IPS-NIHi7 (cell line): ENCODE measurements at regions not wholly inside any gene's neighbourhood (a gene's known extent, or its start where the extent isn't known, plus 50 kb on each side); places are given as distances from the start of the nearest gene placed in this dataset.
"Not testable (repeated sequence)": the region's sequence is repeated elsewhere in the genome, so short reads cannot be mapped to it uniquely, and the experiment has no call there.

Source experiments
- DNase-seq: peaks from one replicate; pipeline ENCODE4 v3.0.0; 2012; ENCODE audit warnings: mixed read lengths; ENCODE audit errors: extremely low spot score

DNA sequence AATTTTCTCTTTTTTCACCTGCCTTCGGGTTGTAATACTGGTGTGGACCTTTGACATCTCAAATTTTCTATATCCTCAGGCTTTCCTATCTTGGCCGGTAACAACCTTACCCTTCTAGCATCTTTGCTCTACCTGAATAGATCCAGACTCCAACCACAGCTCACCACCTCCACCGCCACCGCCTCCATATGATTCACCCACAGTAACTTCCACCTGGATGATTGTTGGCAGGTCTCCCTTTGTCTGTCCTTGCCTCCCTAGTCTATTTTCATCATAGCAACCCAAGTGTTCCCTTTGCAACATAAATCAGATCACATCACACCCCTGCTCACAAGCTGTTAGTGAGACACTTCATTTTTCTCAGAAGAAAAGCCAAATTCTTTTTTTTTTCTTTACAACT is 525.8 kb upstream of the POU3F2 start:
- DNase-seq, result no peak

DNA sequence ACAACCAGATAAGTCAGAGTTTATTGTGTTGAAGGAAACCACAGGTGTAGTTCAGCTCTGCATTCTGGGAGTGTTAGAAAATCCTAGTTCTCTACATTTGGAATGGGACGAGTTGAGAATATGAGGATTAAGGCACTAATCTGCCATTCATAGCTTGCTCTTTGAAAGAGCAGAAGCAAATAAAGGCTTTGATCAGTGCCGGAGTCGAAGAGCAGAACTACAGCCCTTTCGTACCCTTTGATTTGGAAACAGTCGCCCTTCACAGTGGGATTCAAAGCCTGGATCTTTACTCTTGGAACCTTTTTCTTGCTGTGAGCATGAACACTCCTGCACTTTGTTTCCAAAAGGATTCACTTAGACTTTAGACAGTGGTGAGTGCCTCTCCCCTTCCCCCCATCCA is 523.9 kb upstream of the POU3F2 start:
- no peak for DNase-seq

GRCh38 chr6:98323605-98324004 is 510.8 kb upstream of the POU3F2 start:
- DNase-seq, result no peak

DNA sequence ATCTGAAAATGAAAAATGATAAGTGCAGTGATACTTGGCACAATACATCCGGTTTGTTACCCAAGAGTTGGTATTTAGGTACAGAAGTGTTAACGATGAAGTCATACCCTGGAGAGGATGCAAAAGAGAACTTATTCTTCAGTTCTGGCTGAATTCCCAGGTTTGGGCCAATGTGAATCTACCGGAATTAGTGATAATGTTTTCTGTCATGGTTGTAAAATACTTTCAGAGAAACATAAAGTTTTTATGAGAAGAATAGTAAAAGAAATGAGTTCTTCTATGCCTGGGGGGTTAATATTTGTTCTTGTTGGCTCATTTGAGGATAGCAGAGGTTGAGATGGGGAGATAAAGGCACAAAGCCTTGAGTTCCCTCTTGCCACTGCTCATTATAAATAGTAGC is 509.9 kb upstream of the POU3F2 start:
- no peak for DNase-seq

- no peak for DNase-seq
These were observed 509.0 kb upstream of the POU3F2 start for GRCh38 chr6:98325366-98325765.

- no peak for DNase-seq
These were observed 501.1 kb upstream of the POU3F2 start for GRCh38 chr6:98333273-98333672.

- no peak for DNase-seq
These were observed 498.8 kb upstream of the POU3F2 start for GRCh38 chr6:98335594-98335993.

DNA sequence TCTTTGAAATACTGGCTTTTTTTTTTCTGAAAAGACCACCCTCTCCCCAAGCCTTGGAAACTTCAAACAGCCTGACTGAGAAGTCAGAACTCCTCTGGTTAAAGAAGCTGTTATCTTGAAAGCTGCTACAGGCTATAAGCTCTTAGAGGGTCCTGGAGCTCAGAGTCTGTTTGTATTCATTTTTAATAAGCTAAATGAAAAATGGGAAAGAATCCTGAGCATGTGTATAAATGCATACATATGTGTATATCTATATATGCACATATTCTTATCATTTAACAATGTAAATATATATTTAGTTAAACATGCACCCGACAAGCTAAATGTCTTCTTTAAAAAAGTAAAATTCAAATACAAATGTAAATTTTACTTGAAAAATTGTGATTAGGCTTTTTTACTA is 494.9 kb upstream of the POU3F2 start:
- DNase-seq, result no peak

- DNase-seq, result no peak
These were observed 491.4 kb upstream of the POU3F2 start for GRCh38 chr6:98343004-98343403.

DNA sequence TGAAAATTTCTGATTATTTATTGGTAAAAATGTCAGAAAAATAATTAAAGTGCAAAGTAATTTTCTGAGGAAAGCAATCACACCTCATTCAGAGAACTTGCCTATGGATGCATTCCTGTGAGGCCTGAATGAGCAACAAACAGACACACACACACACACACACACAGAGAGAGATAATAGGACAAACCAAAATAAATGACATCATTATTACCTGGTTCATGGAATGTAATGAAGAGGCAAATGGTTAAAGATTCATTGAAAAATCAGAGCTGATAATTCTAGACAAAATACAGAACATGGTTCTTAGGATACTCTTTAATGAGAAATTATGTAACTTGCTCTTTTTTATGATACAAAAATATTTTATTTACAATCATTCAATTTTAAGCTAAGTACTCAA is 490.6 kb upstream of the POU3F2 start:
- DNase-seq, result no peak

DNA sequence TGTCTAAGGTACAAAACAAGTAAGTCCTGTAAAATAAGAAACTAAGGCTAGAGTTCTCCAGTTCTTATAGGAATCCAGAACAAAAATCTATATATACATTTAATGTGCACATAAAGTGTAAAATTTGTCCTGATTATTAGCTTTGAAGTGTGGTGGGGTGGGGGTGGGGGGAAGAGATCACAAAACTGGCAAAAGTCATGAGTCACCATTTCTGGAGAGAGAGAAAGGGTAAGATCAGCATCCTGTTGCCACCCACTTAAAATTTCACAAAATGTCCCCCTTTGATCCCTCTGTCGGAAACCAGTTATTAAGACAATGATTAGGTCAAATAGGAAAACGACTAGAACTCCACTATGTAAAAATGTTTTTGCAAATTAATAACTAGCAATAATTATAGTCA is 482.0 kb upstream of the POU3F2 start:
- DNase-seq, result no peak

- DNase-seq, result no peak
These were observed 476.2 kb upstream of the POU3F2 start for GRCh38 chr6:98358173-98358572.

DNA sequence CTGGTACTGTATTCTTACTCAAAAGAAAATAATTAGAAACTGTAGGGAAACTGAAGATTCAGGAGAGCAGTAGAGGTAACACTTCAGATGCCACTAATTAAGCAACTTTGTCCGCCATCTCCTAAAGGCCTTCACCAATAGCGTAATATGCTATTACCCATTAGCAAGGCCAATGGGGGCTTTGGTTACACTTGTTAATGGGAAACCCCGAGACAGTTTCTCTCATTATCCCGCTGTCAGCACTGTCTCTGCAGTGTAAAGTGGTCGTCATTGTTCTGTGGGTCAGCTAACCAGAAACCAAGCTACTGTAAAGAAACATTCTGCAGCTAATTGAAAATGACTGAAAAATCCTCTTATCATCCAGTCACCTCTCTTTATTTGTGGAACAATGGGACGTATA is 468.0 kb upstream of the POU3F2 start:
- DNase-seq, result no peak

DNA sequence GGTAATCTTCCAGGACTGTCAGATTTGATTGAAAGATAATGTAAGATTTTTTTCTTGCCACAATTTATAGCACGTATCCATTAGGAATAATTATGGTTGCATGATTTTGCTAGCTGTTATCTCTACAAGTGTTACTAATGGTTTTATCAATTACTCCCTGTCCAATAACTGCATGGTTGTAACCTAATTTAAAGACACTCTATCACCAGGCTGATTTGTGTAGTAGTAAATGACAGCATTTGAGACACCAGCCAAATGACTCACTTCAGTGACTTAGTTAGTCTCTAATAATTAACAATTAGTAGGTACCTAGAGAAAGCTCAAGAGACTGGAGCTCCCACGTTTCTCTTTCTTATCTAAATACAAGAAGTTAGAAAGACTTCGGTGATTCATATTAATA is 453.8 kb upstream of the POU3F2 start:
- DNase-seq, result no peak

- no peak for DNase-seq
These were observed 452.1 kb upstream of the POU3F2 start for GRCh38 chr6:98382246-98382645.

GRCh38 chr6:98384334-98384733 is 450.0 kb upstream of the POU3F2 start:
- no peak for DNase-seq

DNA sequence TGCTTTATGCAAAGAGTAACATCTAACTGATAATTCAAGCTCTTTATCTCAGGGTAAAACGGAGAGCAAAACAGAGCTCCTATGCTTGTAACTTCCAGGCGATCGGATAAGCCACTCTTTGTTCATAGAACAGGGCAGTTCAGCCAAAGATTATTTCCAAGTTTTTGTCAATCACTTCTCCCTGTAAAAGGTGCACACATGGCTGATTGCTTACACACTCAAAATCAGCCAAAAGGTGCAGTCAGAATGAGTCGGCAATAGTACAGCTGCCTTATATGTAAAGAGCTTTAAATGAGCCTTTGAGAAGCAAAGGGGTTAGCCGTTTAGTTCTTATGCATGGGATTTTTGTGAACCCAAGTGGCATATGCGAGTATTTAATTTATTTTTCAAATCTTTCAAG is 449.6 kb upstream of the POU3F2 start:
- DNase-seq, result no peak

DNA sequence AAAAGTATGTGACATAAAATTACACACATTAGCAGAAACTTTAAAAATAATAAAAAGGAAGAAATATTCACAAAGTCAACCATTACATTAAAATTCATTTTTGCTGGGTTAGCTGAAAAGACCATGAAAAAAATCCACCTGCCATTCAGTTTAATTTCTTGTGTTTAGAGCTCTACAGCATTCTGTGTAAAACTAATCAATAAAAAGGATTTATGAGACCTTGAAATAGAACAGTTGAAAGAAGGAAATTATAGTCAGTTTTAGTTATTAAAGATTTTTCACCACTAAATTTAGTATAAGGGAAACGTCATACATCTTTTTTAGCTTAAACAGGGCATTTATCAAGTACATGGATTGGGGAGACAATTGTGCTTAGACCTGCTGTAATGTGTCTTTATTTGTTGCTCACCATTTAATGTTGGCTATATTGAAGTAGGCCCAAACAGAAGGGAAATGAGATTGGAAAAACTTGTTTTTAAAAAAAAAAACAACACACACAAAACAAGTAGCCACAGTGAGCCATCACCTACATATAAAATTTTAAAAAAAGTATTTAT is 438.7 kb upstream of the POU3F2 start:
- DNase-seq, result no peak

DNA sequence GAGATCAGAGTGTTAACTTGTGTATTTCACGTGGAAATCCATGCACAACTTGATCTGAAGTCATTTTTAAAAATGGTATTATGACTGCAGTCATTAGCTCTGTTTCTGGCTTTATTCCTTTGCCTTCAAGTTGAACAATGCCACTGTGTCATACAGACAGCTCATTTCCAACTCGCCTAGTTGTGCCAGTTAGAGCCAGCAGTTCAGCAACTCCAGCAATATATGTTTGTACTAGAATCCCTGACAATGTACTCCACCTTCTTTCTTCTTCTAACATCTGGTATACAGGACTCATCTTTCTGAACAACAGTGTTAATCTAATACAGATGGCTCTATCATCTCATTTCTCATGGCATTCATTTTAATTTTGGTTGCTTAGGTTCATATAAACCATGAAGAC is 418.3 kb upstream of the POU3F2 start:
- no peak for DNase-seq

GRCh38 chr6:98416497-98417158 is 417.7 kb upstream of the POU3F2 start:
- not testable (repeated sequence) for DNase-seq

- no peak for DNase-seq
These were observed 400.9 kb upstream of the POU3F2 start for GRCh38 chr6:98433325-98434056.

GRCh38 chr6:98443633-98444032 is 390.7 kb upstream of the POU3F2 start:
- no peak for DNase-seq

DNA sequence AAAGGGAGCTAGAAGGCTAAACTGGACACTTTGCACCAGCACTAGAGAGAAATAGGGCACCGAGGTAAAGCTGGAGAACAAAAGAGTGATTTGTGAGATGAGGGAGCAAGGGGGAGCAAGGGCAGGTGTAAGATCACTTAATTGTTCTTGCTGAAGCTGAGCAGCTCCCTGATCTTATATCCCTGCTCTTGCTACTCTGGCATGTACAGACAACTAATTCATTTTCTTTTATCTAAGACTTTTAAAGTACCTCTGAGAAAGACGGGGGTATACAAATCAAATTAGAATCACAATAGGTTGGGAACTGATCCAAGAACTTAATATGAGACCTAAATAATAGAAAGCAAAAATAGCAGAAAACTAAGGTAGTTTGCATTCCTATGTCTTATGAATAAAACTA is 381.7 kb upstream of the POU3F2 start:
- no peak for DNase-seq
